MCF 10A (cell line): ENCODE measurements at regions not wholly inside any gene's neighbourhood (a gene's known extent, or its start where the extent isn't known, plus 50 kb on each side); places are given as distances from the start of the nearest gene placed in this dataset.

Experiments
- BruUV-seq: library from RNA; stranded (reverse); fragments of 400-500 nt; replicated peaks from 2 replicates; lab custom pipeline; 2021; lab: Mats Ljungman, UMichigan
- CTCF ChIA-PET: fragments of 300-600 bp; sonication (Branson Sonifier 250); formaldehyde crosslinking; extraction: SDS; loops from one replicate; lab custom pipeline; 2021; ENCODE audit warnings: antibody characterized with exemption, inconsistent platforms; lab: Yijun Ruan, JAX
- POLR2A ChIA-PET: fragments of 300-600, 350-650 bp; sonication (Branson Sonifier 250); formaldehyde crosslinking; extraction: SDS; loops from one replicate; lab custom pipeline; 2020; ENCODE audit warnings: antibody characterized with exemption, inconsistent platforms; lab: Yijun Ruan, JAX
- DNase-seq: peaks from one replicate; pipeline ENCODE4 v3.0.0-alpha.2; 2018; ENCODE audit not compliant: unreplicated experiment
- H3K27ac Mint-ChIP-seq: one replicate; pipeline ENCODE4 v1.8.0; 2022; ENCODE audit warnings: mild to moderate bottlenecking, low read depth, mixed read lengths; ENCODE audit not compliant: unreplicated experiment
- H3K27me3 Mint-ChIP-seq: one replicate; pipeline ENCODE4 v1.8.0; 2022; ENCODE audit warnings: mixed read lengths; ENCODE audit not compliant: insufficient read depth, unreplicated experiment
- H3K36me3 Mint-ChIP-seq: one replicate; pipeline ENCODE4 v1.8.0; 2022; ENCODE audit warnings: mild to moderate bottlenecking, moderate library complexity, mixed read lengths; ENCODE audit not compliant: insufficient read depth, unreplicated experiment
- H3K4me1 Mint-ChIP-seq: one replicate; pipeline ENCODE4 v1.8.0; 2022; ENCODE audit warnings: mixed read lengths; ENCODE audit not compliant: insufficient read depth, unreplicated experiment
- H3K4me3 Mint-ChIP-seq: one replicate; pipeline ENCODE4 v1.8.0; 2022; ENCODE audit warnings: mild to moderate bottlenecking, moderate library complexity, mixed read lengths; ENCODE audit not compliant: unreplicated experiment
- H3K9me3 Mint-ChIP-seq: one replicate; pipeline ENCODE4 v1.8.0; 2022; ENCODE audit warnings: mixed read lengths; ENCODE audit not compliant: unreplicated experiment
- intact Hi-C: fragments of 100-400 bp; cut with micrococcal nuclease; formaldehyde crosslinking; loops from 2 replicates; pipeline ENCODE4 v1.14.1; 2022
- TF ChIP-seq, protein P1 (sequence below): fragments of 200-600 bp; IDR thresholded peaks from one replicate; pipeline ENCODE4 v1.8.0; 2022; ENCODE audit warnings: antibody characterized with exemption, mild to moderate bottlenecking; ENCODE audit not compliant: unreplicated experiment

DNA sequence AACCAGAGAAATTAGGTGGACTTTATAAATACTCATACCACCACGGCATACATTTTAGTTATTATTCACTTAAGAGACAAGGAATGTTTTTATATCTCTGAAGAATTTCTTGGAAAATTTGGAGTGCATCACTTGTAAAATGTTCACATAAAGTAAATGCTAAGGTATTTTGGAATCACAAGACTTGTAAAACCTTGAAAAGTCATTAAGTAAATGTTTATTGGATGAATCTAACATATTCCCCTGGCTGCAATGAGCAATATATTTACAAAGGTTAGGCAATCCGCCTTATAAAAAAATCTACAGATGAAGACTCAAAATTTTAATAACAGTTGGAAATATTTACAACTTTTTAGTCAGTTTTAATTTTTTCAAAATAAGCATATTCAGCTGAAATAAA is 287.4 kb upstream of the ALG10 start:
- H3K27ac Mint-ChIP-seq: no peak overlapping the region
- no peak overlapping the region for H3K4me3 Mint-ChIP-seq
- CTCF ChIA-PET: no interaction called here
- H3K36me3 Mint-ChIP-seq: no peaks in the 10 kb centered on the region
- intact Hi-C loops: no loop called here
- H3K4me1 Mint-ChIP-seq: no peaks in the 10 kb centered on the region
- peaks cover 35% of the 10 kb centered on the region for H3K9me3 Mint-ChIP-seq
- no peaks in the 10 kb centered on the region for H3K27me3 Mint-ChIP-seq
- POLR2A ChIA-PET: no interaction called here
- no TSS peak for BruUV-seq
- DNase-seq: no peak
- TF ChIP-seq, protein P1, sequence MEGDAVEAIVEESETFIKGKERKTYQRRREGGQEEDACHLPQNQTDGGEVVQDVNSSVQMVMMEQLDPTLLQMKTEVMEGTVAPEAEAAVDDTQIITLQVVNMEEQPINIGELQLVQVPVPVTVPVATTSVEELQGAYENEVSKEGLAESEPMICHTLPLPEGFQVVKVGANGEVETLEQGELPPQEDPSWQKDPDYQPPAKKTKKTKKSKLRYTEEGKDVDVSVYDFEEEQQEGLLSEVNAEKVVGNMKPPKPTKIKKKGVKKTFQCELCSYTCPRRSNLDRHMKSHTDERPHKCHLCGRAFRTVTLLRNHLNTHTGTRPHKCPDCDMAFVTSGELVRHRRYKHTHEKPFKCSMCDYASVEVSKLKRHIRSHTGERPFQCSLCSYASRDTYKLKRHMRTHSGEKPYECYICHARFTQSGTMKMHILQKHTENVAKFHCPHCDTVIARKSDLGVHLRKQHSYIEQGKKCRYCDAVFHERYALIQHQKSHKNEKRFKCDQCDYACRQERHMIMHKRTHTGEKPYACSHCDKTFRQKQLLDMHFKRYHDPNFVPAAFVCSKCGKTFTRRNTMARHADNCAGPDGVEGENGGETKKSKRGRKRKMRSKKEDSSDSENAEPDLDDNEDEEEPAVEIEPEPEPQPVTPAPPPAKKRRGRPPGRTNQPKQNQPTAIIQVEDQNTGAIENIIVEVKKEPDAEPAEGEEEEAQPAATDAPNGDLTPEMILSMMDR: no peak

DNA sequence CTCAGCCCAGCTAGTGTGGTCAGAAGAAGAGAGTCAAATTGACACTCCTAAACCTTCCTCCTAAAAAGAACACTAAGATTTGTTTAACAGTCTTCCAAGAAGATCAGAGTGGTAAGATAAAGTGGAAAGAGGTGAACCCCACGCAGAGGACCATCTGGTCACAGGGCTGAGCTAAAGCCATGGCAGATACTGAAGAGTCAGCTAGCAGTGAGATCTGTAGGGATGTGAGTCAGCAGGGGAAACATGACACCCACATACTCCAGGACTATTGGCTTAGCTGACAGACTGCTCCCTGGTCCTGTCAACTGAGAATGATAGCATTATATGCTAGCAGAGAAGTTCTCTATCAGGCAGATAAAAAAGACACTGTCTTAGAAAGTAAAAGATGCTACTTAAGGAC is 269.4 kb upstream of the ALG10 start:
- CTCF ChIA-PET: no interaction called here
- TF ChIP-seq, protein P1: no peak
- Mint-ChIP-seq H3K27ac (no peak overlapping the region), H3K4me1 (no peaks in the 10 kb centered on the region), H3K4me3 (no peak overlapping the region), H3K36me3 (no peaks in the 10 kb centered on the region), H3K27me3 (no peaks in the 10 kb centered on the region), H3K9me3 (peaks cover 52% of the 10 kb centered on the region)
- intact Hi-C loops: no loop called here
- no TSS peak for BruUV-seq
- peak; percentile 11 for DNase-seq
- POLR2A ChIA-PET: interaction anchor here (0.7 kb wide), 1 partner anchor 759 kb away, joined by 4 read pairs; no protein-coding TSS in a partner anchor

DNA sequence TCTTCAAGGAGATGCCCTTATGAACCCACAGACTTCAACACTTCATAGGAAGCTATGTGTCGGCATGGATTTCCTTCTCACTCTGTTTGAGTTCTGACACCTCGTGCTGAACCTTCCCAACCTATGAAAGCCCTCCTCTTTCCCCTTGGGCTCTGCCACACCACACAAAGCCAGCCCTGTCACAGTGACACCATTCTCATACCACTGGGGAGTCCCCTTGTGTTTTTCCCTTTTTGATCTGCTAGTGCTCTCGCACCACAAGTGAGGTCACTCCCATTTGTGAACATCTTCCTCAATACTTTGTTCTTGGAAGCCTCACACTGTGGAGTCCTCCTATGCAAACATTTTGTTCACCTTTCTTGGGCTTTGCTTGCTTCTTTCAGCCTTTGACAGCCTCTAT is 264.6 kb upstream of the ALG10 start:
- intact Hi-C loops: no loop called here
- ChIA-PET POLR2A (interaction anchor here (1.0 kb wide), 1 partner anchor 25 kb away, joined by 3 read pairs; no protein-coding TSS in a partner anchor), CTCF (no interaction called here)
- TF ChIP-seq, protein P1: no peak
- no peaks in the 10 kb centered on the region for H3K4me1 Mint-ChIP-seq
- H3K27me3 Mint-ChIP-seq: no peaks in the 10 kb centered on the region
- BruUV-seq: no TSS peak
- no peaks in the 10 kb centered on the region for H3K36me3 Mint-ChIP-seq
- H3K9me3 Mint-ChIP-seq: peaks cover 62% of the 10 kb centered on the region
- no peak overlapping the region for H3K4me3 Mint-ChIP-seq
- DNase-seq: no peak
- H3K27ac Mint-ChIP-seq: no peak overlapping the region

DNA sequence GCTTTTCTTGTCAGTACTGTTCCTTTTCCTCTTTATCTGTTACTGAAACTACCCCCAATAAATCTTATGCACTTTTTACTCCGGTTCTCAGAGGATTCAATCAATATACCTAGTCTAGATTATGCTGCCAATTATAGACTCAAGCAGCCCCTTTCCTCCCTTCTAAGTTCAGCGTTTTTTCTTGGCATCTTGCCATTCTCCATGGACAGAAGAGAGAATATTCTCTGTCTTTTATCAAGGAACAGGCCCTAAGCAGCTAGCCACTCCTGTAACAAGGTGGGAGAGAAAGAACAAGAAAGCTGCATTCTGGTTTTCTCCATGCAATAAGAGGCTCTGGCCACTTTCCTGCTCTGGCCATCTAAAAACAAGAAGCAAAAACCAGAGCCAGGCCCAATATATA is 263.0 kb upstream of the ALG10 start:
- Mint-ChIP-seq H3K4me1 (no peaks in the 10 kb centered on the region), H3K36me3 (no peaks in the 10 kb centered on the region), H3K27me3 (no peaks in the 10 kb centered on the region), H3K4me3 (no peak overlapping the region), H3K27ac (no peak overlapping the region), H3K9me3 (peaks cover 51% of the 10 kb centered on the region)
- CTCF ChIA-PET: no interaction called here
- POLR2A ChIA-PET: no interaction called here
- DNase-seq: no peak
- TF ChIP-seq, protein P1: no peak
- no TSS peak for BruUV-seq
- intact Hi-C loops: no loop called here
